ENCODE measurements at regions not wholly inside any gene's neighbourhood (a gene's known extent, or its start where the extent isn't known, plus 50 kb on each side); places are given as distances from the start of the nearest gene placed in this dataset.

DNA sequence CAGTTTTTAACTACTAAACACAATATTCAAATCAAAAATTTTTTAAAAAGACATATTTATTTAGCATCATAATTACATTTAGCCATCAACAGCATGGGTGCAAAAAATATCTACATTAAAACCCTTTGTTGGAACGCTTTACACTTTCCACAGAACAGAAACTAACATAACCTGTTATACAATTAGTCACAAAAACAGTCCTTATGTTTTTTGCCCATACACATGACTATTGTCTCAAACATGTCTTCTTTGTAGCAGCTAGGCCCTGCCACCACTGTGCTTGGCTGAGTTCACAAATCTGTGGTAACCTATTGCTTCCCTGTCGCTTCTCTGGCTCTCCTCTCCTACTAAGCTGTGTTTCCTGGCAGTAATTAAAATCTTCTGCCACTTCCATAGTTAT, 1350.0 kb upstream of the ADGRL2 start:
- TF ChIP-seq, protein P1, sequence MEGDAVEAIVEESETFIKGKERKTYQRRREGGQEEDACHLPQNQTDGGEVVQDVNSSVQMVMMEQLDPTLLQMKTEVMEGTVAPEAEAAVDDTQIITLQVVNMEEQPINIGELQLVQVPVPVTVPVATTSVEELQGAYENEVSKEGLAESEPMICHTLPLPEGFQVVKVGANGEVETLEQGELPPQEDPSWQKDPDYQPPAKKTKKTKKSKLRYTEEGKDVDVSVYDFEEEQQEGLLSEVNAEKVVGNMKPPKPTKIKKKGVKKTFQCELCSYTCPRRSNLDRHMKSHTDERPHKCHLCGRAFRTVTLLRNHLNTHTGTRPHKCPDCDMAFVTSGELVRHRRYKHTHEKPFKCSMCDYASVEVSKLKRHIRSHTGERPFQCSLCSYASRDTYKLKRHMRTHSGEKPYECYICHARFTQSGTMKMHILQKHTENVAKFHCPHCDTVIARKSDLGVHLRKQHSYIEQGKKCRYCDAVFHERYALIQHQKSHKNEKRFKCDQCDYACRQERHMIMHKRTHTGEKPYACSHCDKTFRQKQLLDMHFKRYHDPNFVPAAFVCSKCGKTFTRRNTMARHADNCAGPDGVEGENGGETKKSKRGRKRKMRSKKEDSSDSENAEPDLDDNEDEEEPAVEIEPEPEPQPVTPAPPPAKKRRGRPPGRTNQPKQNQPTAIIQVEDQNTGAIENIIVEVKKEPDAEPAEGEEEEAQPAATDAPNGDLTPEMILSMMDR (IDR thresholded peaks at IDR 0.05; ENCODE audit: insufficient read depth, low read length) = no peak
- no peak for TF ChIP-seq POLR2AphosphoS5 (IDR thresholded peaks at IDR 0.05; ENCODE audit: low read depth)
